Ishikawa (cell line): ENCODE measurements at regions not wholly inside any gene's neighbourhood (a gene's known extent, or its start where the extent isn't known, plus 50 kb on each side); places are given as distances from the start of the nearest gene placed in this dataset.

Source experiments
- EP300 ChIP-seq: IDR thresholded peaks from 2 replicates; pipeline ENCODE4 v1.6.1; 2012; ENCODE audit warnings: borderline replicate concordance
- NFIC ChIP-seq: IDR thresholded peaks from 2 replicates; pipeline ENCODE4 v1.6.1; 2012
- TAF1 ChIP-seq: IDR thresholded peaks from 2 replicates; pipeline ENCODE4 v1.6.1; 2012; ENCODE audit warnings: low read depth, mild to moderate bottlenecking

GRCh38 chr4:133775881-133776280 is 425.7 kb downstream of the PABPC4L start:
- no peak for TF ChIP-seq TAF1
- no peak for TF ChIP-seq NFIC
- no peak for TF ChIP-seq EP300
